GM18502 (cell line): ENCODE measurements at regions not wholly inside any gene's neighbourhood (a gene's known extent, or its start where the extent isn't known, plus 50 kb on each side); places are given as distances from the start of the nearest gene placed in this dataset.
"Not testable (repeated sequence)": the region's sequence is repeated elsewhere in the genome, so short reads cannot be mapped to it uniquely, and the experiment has no call there.

ENCODE experiments used
- ATAC-seq: cut with Tn5 transposase; IDR thresholded peaks from one replicate; pipeline ENCODE4 v1.9.1; 2021; ENCODE audit warnings: mild to moderate bottlenecking; ENCODE audit not compliant: unreplicated experiment, poor library complexity

- no peak for ATAC-seq
Observed at GRCh38 chr15:81643771-81644170, 269.8 kb upstream of the TMC3 start.

- no peak for ATAC-seq
Observed at GRCh38 chr15:81642451-81642990, 268.5 kb upstream of the TMC3 start.

- ATAC-seq: not testable (repeated sequence)
Observed at GRCh38 chr15:81636064-81636463, 262.1 kb upstream of the TMC3 start.

GRCh38 chr15:81633889-81634288 lies 259.9 kb upstream of the TMC3 start:
- no peak for ATAC-seq

- ATAC-seq: no peak
Observed at GRCh38 chr15:81625896-81626295, 251.9 kb upstream of the TMC3 start.

GRCh38 chr15:81619002-81619401 lies 245.0 kb upstream of the TMC3 start:
- no peak for ATAC-seq

GRCh38 chr15:81612631-81613030 lies 238.6 kb upstream of the TMC3 start:
- ATAC-seq: no peak

- no peak for ATAC-seq
Observed at GRCh38 chr15:81611679-81612078, 237.7 kb upstream of the TMC3 start.

- ATAC-seq: no peak
Observed at GRCh38 chr15:81608309-81608829, 234.4 kb upstream of the TMC3 start.

- no peak for ATAC-seq
Observed at GRCh38 chr15:81604713-81605112, 230.7 kb upstream of the TMC3 start.

GRCh38 chr15:81596159-81596865 lies 222.3 kb upstream of the TMC3 start:
- ATAC-seq: no peak

- no peak for ATAC-seq
Observed at GRCh38 chr15:81595752-81596151, 221.7 kb upstream of the TMC3 start.

GRCh38 chr15:81589671-81590070 lies 215.7 kb upstream of the TMC3 start:
- no peak for ATAC-seq

GRCh38 chr15:81575436-81576123 lies 201.6 kb upstream of the TMC3 start:
- ATAC-seq: no peak

GRCh38 chr15:81573098-81573746 lies 199.2 kb upstream of the TMC3 start:
- peak; percentile 74 for ATAC-seq

- ATAC-seq: no peak
Observed at GRCh38 chr15:81572190-81572589, 198.2 kb upstream of the TMC3 start.

GRCh38 chr15:81569286-81570080 lies 195.5 kb upstream of the TMC3 start:
- ATAC-seq: no peak

- no peak for ATAC-seq
Observed at GRCh38 chr15:81567924-81568323, 193.9 kb upstream of the TMC3 start.

GRCh38 chr15:81562986-81563385 lies 189.0 kb upstream of the TMC3 start:
- no peak for ATAC-seq

GRCh38 chr15:81560405-81560804 lies 186.4 kb upstream of the TMC3 start:
- ATAC-seq: no peak
